GM12864 (cell line): ENCODE measurements at regions not wholly inside any gene's neighbourhood (a gene's known extent, or its start where the extent isn't known, plus 50 kb on each side); places are given as distances from the start of the nearest gene placed in this dataset.
"Not testable (repeated sequence)": the region's sequence is repeated elsewhere in the genome, so short reads cannot be mapped to it uniquely, and the experiment has no call there.

ENCODE experiments used
- DNase-seq: peaks from one replicate; pipeline ENCODE4 v3.0.0-alpha.2; 2011; ENCODE audit warnings: low read depth
- H3K4me3 ChIP-seq: 2 replicates; pipeline ENCODE4 v1.5.1; 2011; ENCODE audit warnings: mild to moderate bottlenecking, low read depth, low read length, control low read depth
- TF ChIP-seq, protein P1 (sequence below): IDR thresholded peaks from 2 replicates; pipeline ENCODE4 v1.5.1; 2011; ENCODE audit warnings: low read depth, mild to moderate bottlenecking, moderate library complexity, low read length, control low read depth, inconsistent platforms; ENCODE audit errors: missing control alignments

DNA sequence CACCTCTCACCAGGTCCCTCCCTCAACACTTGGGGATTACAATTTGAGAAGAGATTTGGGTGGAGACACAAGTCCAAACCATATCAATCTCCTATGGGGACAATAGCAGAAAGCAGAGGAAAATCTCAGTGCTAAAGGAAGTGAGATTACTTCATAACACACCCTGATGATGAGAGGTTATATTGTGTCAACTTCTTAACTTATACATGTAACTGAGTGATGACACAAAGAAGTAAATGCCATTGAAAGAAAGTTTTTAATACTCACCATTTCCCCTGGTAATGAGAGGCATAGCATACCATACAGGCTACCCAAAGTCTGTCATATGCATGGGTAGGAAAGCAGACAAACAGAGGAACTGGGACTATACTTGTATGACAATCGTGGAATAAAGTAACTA is 137.2 kb downstream of the MMUT start:
- TF ChIP-seq, protein P1, sequence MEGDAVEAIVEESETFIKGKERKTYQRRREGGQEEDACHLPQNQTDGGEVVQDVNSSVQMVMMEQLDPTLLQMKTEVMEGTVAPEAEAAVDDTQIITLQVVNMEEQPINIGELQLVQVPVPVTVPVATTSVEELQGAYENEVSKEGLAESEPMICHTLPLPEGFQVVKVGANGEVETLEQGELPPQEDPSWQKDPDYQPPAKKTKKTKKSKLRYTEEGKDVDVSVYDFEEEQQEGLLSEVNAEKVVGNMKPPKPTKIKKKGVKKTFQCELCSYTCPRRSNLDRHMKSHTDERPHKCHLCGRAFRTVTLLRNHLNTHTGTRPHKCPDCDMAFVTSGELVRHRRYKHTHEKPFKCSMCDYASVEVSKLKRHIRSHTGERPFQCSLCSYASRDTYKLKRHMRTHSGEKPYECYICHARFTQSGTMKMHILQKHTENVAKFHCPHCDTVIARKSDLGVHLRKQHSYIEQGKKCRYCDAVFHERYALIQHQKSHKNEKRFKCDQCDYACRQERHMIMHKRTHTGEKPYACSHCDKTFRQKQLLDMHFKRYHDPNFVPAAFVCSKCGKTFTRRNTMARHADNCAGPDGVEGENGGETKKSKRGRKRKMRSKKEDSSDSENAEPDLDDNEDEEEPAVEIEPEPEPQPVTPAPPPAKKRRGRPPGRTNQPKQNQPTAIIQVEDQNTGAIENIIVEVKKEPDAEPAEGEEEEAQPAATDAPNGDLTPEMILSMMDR: no peak
- H3K4me3 ChIP-seq: no peak overlapping the region
- DNase-seq: no peak

DNA sequence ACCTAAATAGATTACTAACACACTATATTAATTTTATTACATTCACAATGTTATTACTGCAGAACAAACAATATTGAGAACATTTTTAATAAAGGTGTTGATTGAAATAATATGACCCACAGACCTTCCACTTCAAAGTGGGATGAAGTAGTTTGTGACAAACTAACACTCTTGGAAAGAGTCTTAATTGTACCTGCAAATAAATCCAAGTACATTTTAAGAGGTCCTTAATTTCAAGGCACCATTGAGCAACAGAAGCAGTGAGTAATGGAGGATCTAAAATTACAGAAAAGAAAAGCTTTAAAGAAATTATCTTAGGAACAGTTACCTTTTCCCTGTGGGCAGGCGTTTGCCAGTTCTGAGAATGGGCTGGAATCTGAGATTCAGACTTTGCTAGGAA is 140.2 kb downstream of the MMUT start:
- no peak overlapping the region for H3K4me3 ChIP-seq
- TF ChIP-seq, protein P1: no peak
- DNase-seq: no peak

DNA sequence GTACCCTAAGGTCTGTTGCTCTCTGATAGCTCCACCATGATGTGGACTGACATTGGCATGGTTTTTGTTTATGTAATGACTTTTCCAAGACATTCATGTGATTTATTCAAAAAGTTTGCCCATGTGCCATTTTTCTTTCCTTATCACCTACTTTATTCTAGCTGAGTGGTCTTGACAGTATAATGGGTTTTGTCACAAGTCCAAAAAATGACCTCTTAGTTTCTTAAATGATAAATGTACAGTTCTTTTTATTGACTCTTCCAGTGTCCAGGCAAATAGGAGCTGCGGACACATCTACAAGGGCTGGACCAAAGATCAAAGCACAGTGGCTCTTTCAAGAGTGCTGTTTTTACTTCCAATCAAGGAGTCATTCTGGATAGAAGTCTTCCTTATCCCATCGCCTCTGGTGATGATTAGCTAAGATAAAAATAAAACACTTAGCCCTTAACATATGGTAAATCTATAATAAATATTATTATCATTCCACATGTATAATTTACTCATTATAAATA is 141.4 kb downstream of the MMUT start:
- DNase-seq: no peak
- no peak overlapping the region for H3K4me3 ChIP-seq
- TF ChIP-seq, protein P1: no peak

DNA sequence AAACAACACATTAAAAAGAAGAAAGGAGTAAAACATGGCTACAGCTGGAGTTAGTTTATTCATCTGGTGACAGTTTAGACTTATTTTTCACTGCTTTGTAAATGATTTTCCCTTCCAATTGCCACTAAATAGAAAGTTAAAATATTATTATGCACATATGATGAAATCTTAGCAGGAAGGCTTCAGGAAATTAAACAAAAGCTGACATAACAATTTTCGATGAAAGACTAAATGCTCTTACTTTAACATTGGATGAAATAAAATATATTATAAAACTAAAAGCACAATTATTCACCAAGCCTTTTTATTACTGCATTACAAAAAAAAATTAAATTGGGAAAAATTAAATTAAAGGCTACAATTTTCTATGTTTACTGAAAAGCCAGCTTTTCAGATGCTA is 158.0 kb downstream of the MMUT start:
- TF ChIP-seq, protein P1: no peak
- H3K4me3 ChIP-seq: no peak overlapping the region
- DNase-seq: no peak

DNA sequence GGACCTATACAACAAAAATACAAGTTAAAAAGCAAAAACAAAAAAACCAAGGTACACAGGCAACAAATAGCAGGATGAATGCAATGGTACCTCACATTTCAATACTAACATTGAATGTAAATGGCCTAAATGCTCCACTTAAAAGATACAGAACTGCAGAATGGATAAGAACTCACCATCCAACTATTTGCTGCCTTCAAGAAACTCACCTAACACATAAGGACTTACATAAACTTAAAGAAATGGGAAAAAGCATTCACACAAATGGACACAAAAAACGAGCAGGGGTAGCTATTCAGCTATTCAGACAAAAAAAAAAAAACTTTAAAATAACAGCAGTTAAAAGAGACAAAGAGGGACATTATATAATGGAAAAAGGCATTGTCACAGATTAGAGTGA is 158.7 kb downstream of the MMUT start:
- not testable (repeated sequence) for DNase-seq, H3K4me3 ChIP-seq

DNA sequence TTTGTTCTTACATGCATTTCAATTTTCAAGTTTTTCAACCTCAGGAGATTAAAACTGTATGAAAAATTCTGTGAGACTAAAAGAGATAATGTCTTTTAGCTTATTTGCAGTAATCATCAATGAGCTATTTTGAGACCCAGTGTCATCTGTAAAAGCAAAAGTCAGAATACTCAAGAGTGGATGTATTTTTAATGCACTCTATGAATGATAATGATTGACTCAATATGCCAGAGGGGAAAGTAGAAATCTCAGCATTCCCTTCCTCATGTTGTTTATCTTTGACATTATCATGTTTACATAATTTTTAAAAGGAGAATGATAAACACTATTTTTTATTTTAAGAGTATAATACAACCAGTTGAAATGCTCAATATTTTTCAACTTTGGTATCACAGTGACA is 162.1 kb downstream of the MMUT start:
- DNase-seq: no peak
- H3K4me3 ChIP-seq: no peak overlapping the region
- TF ChIP-seq, protein P1: no peak

DNA sequence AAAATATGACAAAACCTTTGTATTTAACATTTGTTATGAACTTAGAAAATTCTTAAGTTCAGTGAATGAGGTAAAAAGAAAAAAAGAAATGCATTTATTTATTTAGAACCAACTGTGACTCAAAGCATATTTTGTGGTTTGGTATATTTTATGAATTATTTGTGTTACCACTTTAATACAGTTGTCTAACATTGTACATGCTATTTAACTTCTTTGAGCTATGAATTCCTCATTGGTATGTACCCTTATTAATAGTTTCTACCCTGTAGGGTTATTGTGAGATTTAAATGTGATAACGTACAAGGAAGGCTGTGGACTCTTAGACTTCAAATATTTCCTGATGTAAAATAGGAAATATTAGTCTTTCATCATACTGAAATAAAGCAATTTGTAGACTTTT is 162.6 kb downstream of the MMUT start:
- H3K4me3 ChIP-seq: no peak overlapping the region
- TF ChIP-seq, protein P1: no peak
- DNase-seq: no peak

DNA sequence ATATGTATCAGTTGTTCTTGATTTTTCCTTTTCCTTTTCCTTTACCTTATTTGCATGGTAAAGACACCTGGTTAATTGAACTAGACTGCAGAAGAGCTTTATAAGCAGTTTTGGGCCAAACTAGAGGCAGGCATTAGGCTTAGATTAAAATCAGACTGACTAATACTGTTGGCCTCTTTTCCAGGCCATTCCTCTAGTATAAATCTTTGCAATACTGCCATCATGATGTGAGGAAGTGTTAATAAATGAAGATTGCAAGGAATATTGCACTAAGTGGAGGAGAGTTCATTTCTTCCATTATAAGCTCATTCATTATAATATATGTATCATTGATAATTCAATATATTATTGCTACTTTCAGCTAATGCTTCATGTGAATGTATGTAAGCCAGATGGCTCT is 163.8 kb downstream of the MMUT start:
- no peak for DNase-seq
- TF ChIP-seq, protein P1: no peak
- no peak overlapping the region for H3K4me3 ChIP-seq
